Tibial artery (tissue), 4 donors: ENCODE measurements at regions not wholly inside any gene's neighbourhood (a gene's known extent, or its start where the extent isn't known, plus 50 kb on each side); places are given as distances from the start of the nearest gene placed in this dataset.

Experiments
- DNase-seq, 2 donors: peaks; one replicate each; pipeline ENCODE4 v3.0.0-alpha.2; 2019
- H3K27ac ChIP-seq, 2 donors: fragments of 200-600 bp; sonication (generic) in 1 of 2; 1 replicate in 1 of 2; 2 replicates in 1 of 2; pipeline ENCODE4 v1.5.1; 2018 to 2019; ENCODE audit warnings: mild to moderate bottlenecking in 1 of 2
- H3K27me3 ChIP-seq, 2 donors: fragments of 200-600 bp; sonication (generic) in 1 of 2; one replicate each; pipeline versions ENCODE4 v1.5.1 to v1.6.0; 2016 to 2019
- H3K36me3 ChIP-seq, 3 donors: fragments of 200-600 bp; sonication (generic) in 2 of 3; one replicate each; pipeline ENCODE4 v1.5.1; 2016 to 2019; ENCODE audit warnings: mild to moderate bottlenecking in 2 of 3
- H3K4me1 ChIP-seq, 4 donors: fragments of 200-600 bp; sonication (generic) in 2 of 4; 1 replicate in 3 of 4; 2 replicates in 1 of 4; pipeline ENCODE4 v1.5.1; 2016 to 2019
- H3K4me3 ChIP-seq, 2 donors: fragments of 200-600 bp; sonication (generic) in 1 of 2; 1 replicate in 1 of 2; 2 replicates in 1 of 2; pipeline ENCODE4 v1.5.1; 2018 to 2019; ENCODE audit warnings: mild to moderate bottlenecking in 2 of 2
- H3K9me3 ChIP-seq, 3 donors: fragments of 200-600 bp; sonication (generic) in 1 of 3; one replicate each; pipeline ENCODE4 v1.5.1; 2016 to 2019
- intact Hi-C: fragments of 100-400 bp; cut with DNase I; formaldehyde crosslinking; loops from one replicate; pipeline ENCODE4 v1.15.0; 2023; ENCODE audit warnings: low total_unique reads
- TF ChIP-seq, protein P1 (sequence below), 2 experiments: fragments of 200-600 bp in 1 of 2; fragments of 450-650 bp in 1 of 2; IDR thresholded peaks; one replicate each; pipeline ENCODE4 v1.5.1; 2017 to 2019; ENCODE audit warnings: antibody characterized with exemption in 2 of 2, mild to moderate bottlenecking in 1 of 2, moderate library complexity in 1 of 2

DNA sequence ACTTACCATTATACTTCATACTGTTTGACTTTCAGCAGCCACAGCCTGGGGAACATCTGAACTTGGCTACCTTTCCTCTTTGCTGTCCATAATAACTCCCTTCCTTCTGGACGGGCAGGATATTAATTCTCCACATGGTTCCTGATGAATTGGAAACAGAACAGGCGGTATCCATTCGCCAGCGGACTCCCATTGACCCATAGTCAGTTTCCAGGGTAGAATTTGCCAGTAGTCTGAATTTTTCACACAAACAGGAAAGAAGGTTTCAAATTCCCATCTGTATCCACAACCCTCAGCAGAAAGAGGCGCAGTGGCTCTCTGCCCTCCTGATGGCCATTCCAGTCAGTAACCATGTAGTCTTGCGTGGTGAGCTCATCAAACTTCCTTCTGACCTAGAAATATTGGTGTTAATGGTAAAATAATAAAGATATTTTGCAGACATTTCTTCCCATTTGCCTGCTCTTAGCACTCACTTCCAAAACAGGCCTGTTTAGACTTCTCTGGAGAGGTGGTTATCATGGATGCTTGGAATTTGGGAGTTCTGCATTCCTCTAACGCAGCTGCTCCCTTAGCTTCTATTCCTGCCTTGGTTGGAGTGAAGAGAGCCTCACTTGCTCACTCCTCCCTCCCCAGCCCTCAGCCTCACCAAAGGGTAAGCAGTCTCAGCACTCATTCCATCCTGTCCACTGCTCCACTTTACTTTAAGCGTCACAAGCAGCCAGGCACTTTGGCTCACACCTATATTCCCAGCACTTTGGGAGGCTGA is 75.0 kb upstream of the OXGR1 start:
- intact Hi-C loops = no loop called here
- no peak overlapping the region for H3K27ac ChIP-seq

DNA sequence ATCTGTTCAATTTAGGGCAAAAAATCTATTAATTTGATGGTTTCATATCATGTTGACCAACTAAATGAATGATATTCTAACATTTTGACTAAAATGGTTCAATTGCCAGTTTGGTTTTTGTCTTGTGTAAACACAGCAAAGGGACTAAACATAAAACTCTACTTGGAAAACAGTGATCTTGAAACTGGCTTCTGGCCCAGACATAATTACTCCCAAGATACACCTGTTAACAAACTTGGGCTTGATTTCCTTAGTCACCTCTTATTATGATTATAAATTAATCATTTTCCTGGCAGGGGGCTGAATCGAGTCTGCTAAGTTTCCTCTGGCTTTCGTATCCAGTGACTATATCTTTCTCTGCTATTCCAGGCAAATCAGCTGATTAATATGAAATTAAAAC is 78.0 kb upstream of the OXGR1 start:
- Histone ChIP-seq H3K4me3 (no peak overlapping the region), H3K27ac (no peak overlapping the region), H3K9me3 (peaks cover 0 to 11% (median 6%) of the 10 kb centered on the region in 3 donors), H3K27me3 (peaks cover 0 to 2% of the 10 kb centered on the region in 2 donors), H3K36me3 (no peaks in the 10 kb centered on the region), H3K4me1 (no peaks in the 10 kb centered on the region)
- DNase-seq = no peak
- TF ChIP-seq, protein P1, sequence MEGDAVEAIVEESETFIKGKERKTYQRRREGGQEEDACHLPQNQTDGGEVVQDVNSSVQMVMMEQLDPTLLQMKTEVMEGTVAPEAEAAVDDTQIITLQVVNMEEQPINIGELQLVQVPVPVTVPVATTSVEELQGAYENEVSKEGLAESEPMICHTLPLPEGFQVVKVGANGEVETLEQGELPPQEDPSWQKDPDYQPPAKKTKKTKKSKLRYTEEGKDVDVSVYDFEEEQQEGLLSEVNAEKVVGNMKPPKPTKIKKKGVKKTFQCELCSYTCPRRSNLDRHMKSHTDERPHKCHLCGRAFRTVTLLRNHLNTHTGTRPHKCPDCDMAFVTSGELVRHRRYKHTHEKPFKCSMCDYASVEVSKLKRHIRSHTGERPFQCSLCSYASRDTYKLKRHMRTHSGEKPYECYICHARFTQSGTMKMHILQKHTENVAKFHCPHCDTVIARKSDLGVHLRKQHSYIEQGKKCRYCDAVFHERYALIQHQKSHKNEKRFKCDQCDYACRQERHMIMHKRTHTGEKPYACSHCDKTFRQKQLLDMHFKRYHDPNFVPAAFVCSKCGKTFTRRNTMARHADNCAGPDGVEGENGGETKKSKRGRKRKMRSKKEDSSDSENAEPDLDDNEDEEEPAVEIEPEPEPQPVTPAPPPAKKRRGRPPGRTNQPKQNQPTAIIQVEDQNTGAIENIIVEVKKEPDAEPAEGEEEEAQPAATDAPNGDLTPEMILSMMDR (IDR thresholded peaks at IDR 0.05) = no peak
- intact Hi-C loops = no loop called here

More for the DNA sequence above, 75.0 kb upstream of the OXGR1 start:
- Histone ChIP-seq H3K9me3 (no peaks in the 10 kb centered on the region), H3K27me3 (peaks cover 0 to 2% of the 10 kb centered on the region in 2 donors), H3K4me1 (no peaks in the 10 kb centered on the region), H3K36me3 (no peaks in the 10 kb centered on the region), H3K4me3 (no peak overlapping the region)
- no peak for DNase-seq
- TF ChIP-seq, protein P1 (IDR thresholded peaks at IDR 0.05) = no peak

DNA sequence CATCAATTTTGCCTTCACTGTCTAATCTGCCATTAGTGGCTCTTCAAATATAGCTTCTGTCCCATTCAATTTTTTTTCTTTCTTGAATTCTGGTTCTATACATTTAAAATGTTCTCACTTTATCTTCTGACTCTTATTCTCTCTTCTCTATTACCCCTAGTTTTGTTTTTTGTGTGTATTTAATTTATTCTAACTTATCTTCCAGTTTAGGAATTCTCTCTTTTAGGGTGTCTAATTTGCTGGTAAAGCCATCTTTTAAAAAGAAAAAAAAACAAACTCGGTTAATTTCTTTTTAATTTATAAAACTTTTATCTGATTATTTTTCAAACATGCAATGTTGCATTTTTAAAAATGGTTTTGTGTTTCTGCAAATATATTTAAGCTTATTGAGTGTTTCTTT is 80.3 kb upstream of the OXGR1 start:
- no peak overlapping the region for H3K27ac ChIP-seq
- H3K4me1 ChIP-seq = no peaks in the 10 kb centered on the region
- intact Hi-C loops = no loop called here
- H3K36me3 ChIP-seq = no peaks in the 10 kb centered on the region
- no peaks in the 10 kb centered on the region for H3K27me3 ChIP-seq
- H3K9me3 ChIP-seq = peaks cover 0 to 11% (median 6%) of the 10 kb centered on the region in 3 donors
- no peak overlapping the region for H3K4me3 ChIP-seq
- no peak for DNase-seq
- TF ChIP-seq, protein P1 (IDR thresholded peaks at IDR 0.05) = no peak

DNA sequence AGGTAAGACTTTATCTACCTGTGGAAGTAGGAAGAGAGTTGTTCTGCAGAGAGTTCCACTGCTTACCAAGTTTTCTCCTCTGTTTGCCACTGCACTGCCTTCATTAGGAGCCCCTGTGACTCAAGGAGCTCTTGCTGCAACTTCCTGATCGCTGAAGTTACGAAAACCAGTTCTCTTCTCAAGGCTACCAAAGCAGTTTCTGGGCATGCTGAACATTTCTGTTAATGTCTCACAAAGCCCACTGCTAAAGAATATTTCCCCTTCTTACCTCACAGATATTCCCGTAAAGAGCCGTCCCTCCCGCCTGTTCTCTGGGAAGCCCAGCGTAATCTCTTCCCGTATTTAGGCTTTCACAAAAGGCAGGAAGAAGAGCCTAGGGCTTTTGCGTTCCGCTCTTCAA is 82.6 kb upstream of the OXGR1 start:
- DNase-seq = peak in 1 of 2 donors; percentile 37
- no peaks in the 10 kb centered on the region for H3K36me3 ChIP-seq
- no peaks in the 10 kb centered on the region for H3K27me3 ChIP-seq
- H3K4me1 ChIP-seq = no peaks in the 10 kb centered on the region
- peak overlapping the region; percentile 24 to 26 for H3K4me3 ChIP-seq
- intact Hi-C loops = no loop called here
- TF ChIP-seq, protein P1 (IDR thresholded peaks at IDR 0.05) = no peak
- H3K9me3 ChIP-seq = peaks cover 0 to 11% (median 6%) of the 10 kb centered on the region in 3 donors
- peak overlapping the region in 1 of 2 donors; percentile 12 for H3K27ac ChIP-seq

DNA sequence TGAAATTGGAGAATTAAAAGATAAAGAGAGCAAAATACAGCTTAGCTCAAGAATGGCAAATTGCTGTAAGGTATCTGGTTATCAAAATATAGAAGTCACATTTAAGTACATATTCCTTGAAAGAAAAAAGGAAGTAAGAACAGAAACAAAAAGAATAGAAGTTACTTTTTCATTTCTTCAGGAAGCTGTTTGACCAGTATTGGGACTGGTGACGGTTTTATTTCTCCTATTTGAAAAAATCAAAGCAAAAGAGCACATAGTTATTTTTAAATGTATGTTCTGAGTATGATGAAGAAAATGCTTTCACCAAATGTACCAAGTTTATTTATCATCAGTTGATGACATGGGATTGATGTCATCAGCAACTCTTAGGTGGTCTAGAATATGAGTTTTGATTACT is 83.1 kb upstream of the OXGR1 start:
- DNase-seq = no peak
- no peaks in the 10 kb centered on the region for H3K36me3 ChIP-seq
- intact Hi-C loops = no loop called here
- H3K4me1 ChIP-seq = no peaks in the 10 kb centered on the region
- H3K4me3 ChIP-seq = peak overlapping the region; percentile 24 to 26
- TF ChIP-seq, protein P1 (IDR thresholded peaks at IDR 0.05) = no peak
- peak overlapping the region in 1 of 2 donors; percentile 12 for H3K27ac ChIP-seq
- no peaks in the 10 kb centered on the region for H3K27me3 ChIP-seq
- H3K9me3 ChIP-seq = peaks cover 0 to 11% (median 6%) of the 10 kb centered on the region in 3 donors
